A549 (cell line): ENCODE measurements at regions not wholly inside any gene's neighbourhood (a gene's known extent, or its start where the extent isn't known, plus 50 kb on each side); places are given as distances from the start of the nearest gene placed in this dataset.

Source experiments
- ATAC-seq, 2 experiments: fragments of 200-7000 bp in 1 of 2; fragments of >200 bp in 1 of 2; cut with Nextera tagmentation in 1 of 2; cut with Tn5 transposase in 1 of 2; 3 replicates each; pipeline versions ENCODE4 v1.8.0 to v1.9.1; 2018 to 2020; ENCODE audit warnings: mild to moderate bottlenecking in 1 of 2, moderate library complexity in 1 of 2
- CTCF ChIA-PET: fragments of 300-600 bp; sonication (Branson Sonifier 250); formaldehyde crosslinking; extraction: SDS; loops from one replicate; lab custom pipeline; 2021; ENCODE audit warnings: antibody characterized with exemption, inconsistent platforms; lab: Yijun Ruan, JAX
- POLR2A ChIA-PET: fragments of 350-600 bp; formaldehyde crosslinking; extraction: SDS; loops from one replicate; lab custom pipeline; 2021; ENCODE audit warnings: antibody characterized with exemption, inconsistent platforms; lab: Yijun Ruan, JAX
- DNase-seq, 2 experiments: peaks; one replicate each; pipeline versions ENCODE4 v3.0.0 to v3.0.0-alpha.2; 2011 to 2016; ENCODE audit warnings: low read depth in 1 of 2, low spot score in 1 of 2
- FAIRE-seq: peaks from 2 replicates; lab custom pipeline; 2011; peaks lifted over from hg19 to GRCh38; lab: Jason Lieb, UNC
- H3K27ac ChIP-seq, 2 experiments: fragments of >200 bp; sonication (Bioruptor Twin); formaldehyde crosslinking; 3 replicates each; pipeline ENCODE4 v1.5.1; 2016 to 2017
- H3K4me1 ChIP-seq: fragments of >200 bp; sonication (Bioruptor Twin); formaldehyde crosslinking; 3 replicates; pipeline ENCODE4 v1.6.1; 2016
- H3K4me2 ChIP-seq: fragments of >200 bp; sonication (Bioruptor Twin); formaldehyde crosslinking; 3 replicates; pipeline ENCODE4 v1.6.1; 2016
- H3K4me3 ChIP-seq: fragments of >200 bp; sonication (Bioruptor Twin); formaldehyde crosslinking; 3 replicates; pipeline ENCODE4 v1.5.1; 2016
- H3K9me3 ChIP-seq: fragments of >200 bp; sonication (Bioruptor Twin); formaldehyde crosslinking; 3 replicates; pipeline ENCODE4 v1.6.1; 2016
- BCL3 ChIP-seq: fragments of >200 bp; sonication (Bioruptor Twin); formaldehyde crosslinking; IDR thresholded peaks from 3 replicates; pipeline ENCODE4 v1.6.1; 2016
- BHLHE40 ChIP-seq: IDR thresholded peaks from 2 replicates; pipeline ENCODE4 v1.6.1; 2012; ENCODE audit warnings: low read depth, low read length, inconsistent platforms
- CBX8 ChIP-seq: fragments of 200-600 bp; sonication (generic); IDR thresholded peaks from 2 replicates; pipeline ENCODE4 v1.6.1; 2016
- EP300 ChIP-seq, 2 experiments: fragments of >200 bp; sonication (Bioruptor Twin); formaldehyde crosslinking; IDR thresholded peaks; 2 replicates in 1 of 2; 3 replicates in 1 of 2; pipeline ENCODE4 v1.6.1; 2016 to 2017
- HDAC2 ChIP-seq: fragments of 200-600 bp; sonication (generic); IDR thresholded peaks from 2 replicates; pipeline ENCODE4 v1.6.1; 2016
- HES2 ChIP-seq: fragments of >200 bp; sonication (Bioruptor Twin); formaldehyde crosslinking; IDR thresholded peaks from 2 replicates; pipeline ENCODE4 v1.6.1; 2016
- HEYL ChIP-seq: fragments of 250-450 bp; sonication (Bioruptor Pico); IDR thresholded peaks from 2 replicates; pipeline ENCODE4 v1.8.0; 2021; ENCODE audit warnings: mild to moderate bottlenecking, moderate library complexity
- HMGXB4 ChIP-seq: fragments of 250-450 bp; sonication (Bioruptor Pico); IDR thresholded peaks from 2 replicates; pipeline ENCODE4 v1.5.0; 2021; ENCODE audit warnings: mild to moderate bottlenecking, moderate library complexity, borderline replicate concordance
- HOXB5 ChIP-seq: fragments of 250-450 bp; sonication (Bioruptor Pico); IDR thresholded peaks from 2 replicates; pipeline ENCODE4 v1.5.0; 2020; ENCODE audit warnings: mild to moderate bottlenecking, moderate library complexity
- KDM1A ChIP-seq: fragments of 200-600 bp; sonication (generic); IDR thresholded peaks from 2 replicates; pipeline ENCODE4 v1.6.1; 2016; ENCODE audit warnings: low read depth, mild to moderate bottlenecking
- NPAS2 ChIP-seq: fragments of 250-450 bp; sonication (Bioruptor Pico); IDR thresholded peaks from 2 replicates; pipeline ENCODE4 v1.8.0; 2022; ENCODE audit warnings: mild to moderate bottlenecking, moderate library complexity, borderline replicate concordance
- NR3C1 ChIP-seq: fragments of >200 bp; sonication (Bioruptor Twin); formaldehyde crosslinking; IDR thresholded peaks from 3 replicates; pipeline ENCODE4 v1.6.1; 2017
- PBX3 ChIP-seq: IDR thresholded peaks from 2 replicates; pipeline ENCODE4 v1.6.1; 2012
- POLR2AphosphoS2 ChIP-seq: conservative IDR thresholded peaks from 2 replicates; pipeline ENCODE4 v1.6.1; 2012; ENCODE audit warnings: low read length, improper control_type of control experiment, inconsistent platforms
- RAD21 ChIP-seq, 2 experiments: fragments of >200 bp in 1 of 2; sonication (Bioruptor Twin) in 1 of 2; formaldehyde crosslinking in 1 of 2; IDR thresholded peaks in 1 of 2; conservative IDR thresholded peaks in 1 of 2; 2 replicates in 1 of 2; 3 replicates in 1 of 2; pipeline ENCODE4 v1.6.1; 2012 to 2018; ENCODE audit warnings: inconsistent platforms in 1 of 2
- RARB ChIP-seq: fragments of 250-450 bp; sonication (Bioruptor Pico); IDR thresholded peaks from 2 replicates; pipeline ENCODE4 v1.8.0; 2021; ENCODE audit warnings: mild to moderate bottlenecking, moderate library complexity
- RCOR1 ChIP-seq: fragments of 150-350 bp; IDR thresholded peaks from 2 replicates; pipeline ENCODE4 v1.6.1; 2014; ENCODE audit warnings: antibody characterized with exemption, low read length, low read depth
- RFX5 ChIP-seq: fragments of 450-650 bp; IDR thresholded peaks from 2 replicates; pipeline ENCODE4 v1.7.1; 2014; ENCODE audit warnings: antibody characterized with exemption, mild to moderate bottlenecking, moderate library complexity
- RNF2 ChIP-seq: fragments of 200-600 bp; sonication (generic); IDR thresholded peaks from 2 replicates; pipeline ENCODE4 v1.6.1; 2016; ENCODE audit warnings: low read depth, mild to moderate bottlenecking, antibody characterized with exemption, moderate library complexity, borderline replicate concordance
- ZFP36 ChIP-seq: fragments of 450-650 bp; IDR thresholded peaks from 2 replicates; pipeline ENCODE4 v1.6.1; 2014; ENCODE audit warnings: borderline replicate concordance; ENCODE audit not compliant: partially characterized antibody
- WGBS: methylation state at CpG from one replicate; pipeline ENCODE4 v1.1.6; 2017; ENCODE audit errors: missing lambda C conversion rate; 5-methylcytosine and 5-hydroxymethylcytosine counted together

GRCh38 chr21:28598214-28598613, 394.5 kb downstream of the LTN1 start (continued):
- TF ChIP-seq HMGXB4 (CRISPR knock-in tag) (no peak), RFX5 (no peak), NR3C1 (no peak)

- Histone ChIP-seq H3K27ac (no peak overlapping the region), H3K4me2 (no peak overlapping the region), H3K4me3 (no peak overlapping the region)
- no peak for ATAC-seq
- no peak for FAIRE-seq
- TF ChIP-seq HES2 (no peak), BHLHE40 (no peak), HOXB5 (CRISPR knock-in tag) (no peak), HDAC2 (no peak), PBX3 (no peak), POLR2AphosphoS2 (no peak), RARB (CRISPR knock-in tag) (no peak), HEYL (CRISPR knock-in tag) (no peak), EP300 (IDR thresholded peaks at IDR 0.05) (no peak), BCL3 (no peak), CBX8 (no peak), RNF2 (no peak), KDM1A (no peak), RAD21 (conservative IDR thresholded peaks at IDR 0.05 in 1 of 2, IDR thresholded peaks at IDR 0.05 in 1 of 2) (no peak), ZFP36 (no peak)
- TF ChIP-seq, all 56 proteins: peak for 0
- POLR2A ChIA-PET = no interaction called here
- CTCF ChIA-PET = no interaction called here
- Histone ChIP-seq H3K9me3 (no peaks in the 10 kb centered on the region), H3K4me1 (no peaks in the 10 kb centered on the region)
- no peak for DNase-seq
- 18% methylated on average over 6 of the region's 6 CpGs for WGBS
Observed at GRCh38 chr21:28592205-28592865, 400.3 kb downstream of the LTN1 start.

- ChIA-PET POLR2A (no interaction called here), CTCF (no interaction called here)
- Histone ChIP-seq H3K4me1 (no peaks in the 10 kb centered on the region), H3K4me3 (no peak overlapping the region), H3K27ac (no peak overlapping the region), H3K9me3 (no peaks in the 10 kb centered on the region), H3K4me2 (no peak overlapping the region)
- 8% methylated on average over 3 of the region's 3 CpGs for WGBS
- no peak for FAIRE-seq
- no peak for DNase-seq
- ATAC-seq = no peak
- TF ChIP-seq NPAS2 (CRISPR knock-in tag) = no peak
- TF ChIP-seq RCOR1 = no peak
Observed at GRCh38 chr21:28590676-28591075, 402.0 kb downstream of the LTN1 start.
